ENCODE measurements at regions not wholly inside any gene's neighbourhood (a gene's known extent, or its start where the extent isn't known, plus 50 kb on each side); places are given as distances from the start of the nearest gene placed in this dataset.

- Histone ChIP-seq H3K27ac (ENCODE audit: extremely low read depth, low read depth, low read length) (no peak overlapping the region), H3K4me1 (ENCODE audit: control insufficient read depth, insufficient read depth, low read length) (no peaks in the 10 kb centered on the region; the same call in 1 of the 2 replicates), H3K9me3 (ENCODE audit: control insufficient read depth, insufficient read depth, low read depth, low read length) (no peaks in the 10 kb centered on the region), H3K36me3 (ENCODE audit: control insufficient read depth in 2 of 2, insufficient read depth in 1 of 2, low read length in 2 of 2) (no peaks in the 10 kb centered on the region), H3K4me3 (ENCODE audit: low read depth, low read length) (no peak overlapping the region)
- ChIA-PET POLR2A (no interaction called here), CTCF (interaction anchor here (0.8 to 1.7 kb wide), 3 partner anchors 11 to 168 kb away, joined by 4 to 9 read pairs (median 5); no protein-coding TSS in a partner anchor)
- TF ChIP-seq PRDM6 (tag by site-specific recombination; IDR thresholded peaks at IDR 0.05) (peak; percentile 34; the same call in 1 of the 2 replicates), TSHZ1 (tag by site-specific recombination; IDR thresholded peaks at IDR 0.05; ENCODE audit: borderline replicate concordance) (no peak), PRDM4 (tag by site-specific recombination; IDR thresholded peaks at IDR 0.05) (0 out of 2 replicates have a peak, but pooled peaks have one; percentile 34)
Observed at GRCh38 chr9:515665-516064, 301.0 kb downstream of the DOCK8 start.

- ChIA-PET CTCF (interaction anchor here (0.7 kb wide), 1 partner anchor 21 kb away, joined by 3 read pairs; no protein-coding TSS in a partner anchor), POLR2A (no interaction called here)
- Histone ChIP-seq H3K4me3 (ENCODE audit: low read depth, low read length) (no peak overlapping the region), H3K36me3 (ENCODE audit: control insufficient read depth in 2 of 2, insufficient read depth in 1 of 2, low read length in 2 of 2) (no peaks in the 10 kb centered on the region), H3K27ac (ENCODE audit: extremely low read depth, low read depth, low read length) (no peak overlapping the region), H3K4me1 (ENCODE audit: control insufficient read depth, insufficient read depth, low read length) (peaks cover 2% of the 10 kb centered on the region; the same call in 1 of the 2 replicates), H3K9me3 (ENCODE audit: control insufficient read depth, insufficient read depth, low read depth, low read length) (no peaks in the 10 kb centered on the region)
- TF ChIP-seq KLF8 (tag by site-specific recombination; IDR thresholded peaks at IDR 0.05), result no peak
Observed at GRCh38 chr9:517993-518392, 303.3 kb downstream of the DOCK8 start.

GRCh38 chr9:518540-518939 lies 303.9 kb downstream of the DOCK8 start:
- CTCF ChIA-PET, result interaction anchor here (0.7 kb wide), 1 partner anchor 20 kb away, joined by 3 read pairs; no protein-coding TSS in a partner anchor

More at GRCh38 chr9:518540-518939, 303.9 kb downstream of the DOCK8 start:
- Histone ChIP-seq H3K4me1 (ENCODE audit: control insufficient read depth, insufficient read depth, low read length) (peaks cover 3% of the 10 kb centered on the region; the same call in 1 of the 2 replicates), H3K4me3 (ENCODE audit: low read depth, low read length) (no peak overlapping the region), H3K27ac (ENCODE audit: extremely low read depth, low read depth, low read length) (no peak overlapping the region), H3K36me3 (ENCODE audit: control insufficient read depth in 2 of 2, insufficient read depth in 1 of 2, low read length in 2 of 2) (no peaks in the 10 kb centered on the region), H3K9me3 (ENCODE audit: control insufficient read depth, insufficient read depth, low read depth, low read length) (no peaks in the 10 kb centered on the region)
- POLR2A ChIA-PET, result no interaction called here
- TF ChIP-seq ZNF747 (tag by site-specific recombination; IDR thresholded peaks at IDR 0.05), result no peak
- TF ChIP-seq ZNF654 (tag by site-specific recombination; IDR thresholded peaks at IDR 0.05; ENCODE audit: low read depth), result no peak
- TF ChIP-seq ZFP41 (tag by site-specific recombination; IDR thresholded peaks at IDR 0.05; ENCODE audit: borderline replicate concordance), result no peak
- no peak for TF ChIP-seq ZNF10 (tag by site-specific recombination; IDR thresholded peaks at IDR 0.05)
- TF ChIP-seq ZNF707 (tag by site-specific recombination; IDR thresholded peaks at IDR 0.05), result no peak
- no peak for TF ChIP-seq ZEB2 (tag by site-specific recombination; IDR thresholded peaks at IDR 0.05)
- TF ChIP-seq ZNF529 (tag by site-specific recombination; IDR thresholded peaks at IDR 0.05; ENCODE audit: insufficient replicate concordance), result no peak
- TF ChIP-seq ZNF280D (tag by site-specific recombination; IDR thresholded peaks at IDR 0.05), result no peak
- TF ChIP-seq ZNF561 (tag by site-specific recombination; IDR thresholded peaks at IDR 0.05; ENCODE audit: borderline replicate concordance), result no peak

Measured in HEK293 (cell line).